ENCODE measurements at regions not wholly inside any gene's neighbourhood (a gene's known extent, or its start where the extent isn't known, plus 50 kb on each side); places are given as distances from the start of the nearest gene placed in this dataset.

DNA sequence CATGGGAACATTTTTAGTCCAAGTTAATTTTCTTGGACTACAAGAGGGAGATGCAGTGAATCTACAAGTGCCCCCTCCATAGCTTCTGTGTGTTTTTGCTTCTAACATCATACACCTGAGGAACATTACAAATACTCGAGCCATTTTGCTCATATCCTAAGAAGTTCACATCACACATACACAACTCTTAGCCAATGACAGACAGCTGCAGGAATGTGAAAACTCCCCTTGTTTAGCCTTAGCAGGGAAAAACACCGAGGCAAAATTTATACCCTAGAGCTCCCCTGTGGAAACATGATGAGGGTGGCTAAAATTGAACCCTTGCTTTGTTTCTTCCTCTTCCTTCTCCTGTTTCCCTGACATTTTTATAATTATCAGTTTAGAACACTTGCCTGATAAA, 928.3 kb upstream of the NRXN1 start:
- H3K4me2 ChIP-seq (ENCODE audit: low read depth, low read length), result no peak overlapping the region
- no peak for DNase-seq

GRCh38 chr2:51959696-51960095, 927.8 kb upstream of the NRXN1 start:
- Histone ChIP-seq H2AFZ (ENCODE audit: low read length) (no peak overlapping the region), H3K27ac (ENCODE audit: low read length) (no peak overlapping the region), H3K4me3 (ENCODE audit: low read length) (no peak overlapping the region), H3K9ac (ENCODE audit: low read length) (no peak overlapping the region), H3K4me2 (ENCODE audit: low read depth, low read length) (no peak overlapping the region), H3K79me2 (ENCODE audit: low read length) (no peaks in the 10 kb centered on the region), H3K9me2 (replicated peaks; ENCODE audit: insufficient read depth, low read length) (no peaks in the 10 kb centered on the region), H3K27me3 (replicated peaks; ENCODE audit: insufficient read depth, low read length) (no peaks in the 10 kb centered on the region), H3K9me3 (replicated peaks; ENCODE audit: insufficient read depth, low read length) (no peaks in the 10 kb centered on the region), H3K4me1 (ENCODE audit: low read length) (no peaks in the 10 kb centered on the region), H3K36me3 (replicated peaks; ENCODE audit: insufficient read depth, low read length) (no peaks in the 10 kb centered on the region), H3F3A (ENCODE audit: insufficient read depth, low read length) (no peaks in the 10 kb centered on the region), H4K20me1 (ENCODE audit: insufficient read depth, low read length) (no peaks in the 10 kb centered on the region)
- no peak for DNase-seq
- TF ChIP-seq EZH2phosphoT487 (IDR thresholded peaks at IDR 0.05; ENCODE audit: low read length) (no peak), EZH2 (optimal IDR thresholded peaks at IDR 0.05; ENCODE audit: low read depth, low read length) (no peak), CTCF (IDR thresholded peaks at IDR 0.05; ENCODE audit: low read length) (no peak)

More for the DNA sequence above, 928.3 kb upstream of the NRXN1 start:
- no peaks in the 10 kb centered on the region for H3K9me3 ChIP-seq (replicated peaks; ENCODE audit: insufficient read depth, low read length)
- H4K20me1 ChIP-seq (ENCODE audit: insufficient read depth, low read length), result no peaks in the 10 kb centered on the region
- no peak overlapping the region for H3K4me3 ChIP-seq (ENCODE audit: low read length)
- H3K79me2 ChIP-seq (ENCODE audit: low read length), result no peaks in the 10 kb centered on the region
- no peak overlapping the region for H3K27ac ChIP-seq (ENCODE audit: low read length)
- TF ChIP-seq EZH2phosphoT487 (IDR thresholded peaks at IDR 0.05; ENCODE audit: low read length) (no peak), EZH2 (optimal IDR thresholded peaks at IDR 0.05; ENCODE audit: low read depth, low read length) (no peak), CTCF (IDR thresholded peaks at IDR 0.05; ENCODE audit: low read length) (no peak)
- no peak overlapping the region for H2AFZ ChIP-seq (ENCODE audit: low read length)
- H3F3A ChIP-seq (ENCODE audit: insufficient read depth, low read length), result no peaks in the 10 kb centered on the region
- H3K9ac ChIP-seq (ENCODE audit: low read length), result no peak overlapping the region
- H3K36me3 ChIP-seq (replicated peaks; ENCODE audit: insufficient read depth, low read length), result no peaks in the 10 kb centered on the region
- no peaks in the 10 kb centered on the region for H3K9me2 ChIP-seq (replicated peaks; ENCODE audit: insufficient read depth, low read length)
- no peaks in the 10 kb centered on the region for H3K27me3 ChIP-seq (replicated peaks; ENCODE audit: insufficient read depth, low read length)
- no peaks in the 10 kb centered on the region for H3K4me1 ChIP-seq (ENCODE audit: low read length)

DNA sequence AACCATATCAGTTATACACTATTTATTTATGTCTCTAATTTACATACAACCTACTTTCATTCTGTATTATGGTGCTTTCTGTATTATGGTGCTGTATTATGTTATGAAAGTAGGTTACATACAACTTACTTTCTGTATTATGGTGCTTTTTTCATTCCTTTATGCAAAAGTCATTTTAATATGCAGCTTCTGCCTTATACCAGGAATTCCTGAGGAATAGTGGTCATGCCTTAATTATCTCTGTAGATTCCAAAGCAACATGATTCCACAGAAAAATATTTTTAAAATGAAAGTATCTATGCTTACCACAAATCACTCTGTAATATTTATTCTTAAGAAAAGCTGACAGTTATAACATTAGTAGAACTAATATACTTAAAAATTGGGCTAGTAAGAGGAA, 922.0 kb upstream of the NRXN1 start:
- Histone ChIP-seq H3K4me1 (ENCODE audit: low read length) (no peaks in the 10 kb centered on the region), H3K27me3 (replicated peaks; ENCODE audit: insufficient read depth, low read length) (no peaks in the 10 kb centered on the region), H3K27ac (ENCODE audit: low read length) (no peak overlapping the region), H3K9me3 (replicated peaks; ENCODE audit: insufficient read depth, low read length) (no peaks in the 10 kb centered on the region), H4K20me1 (ENCODE audit: insufficient read depth, low read length) (no peaks in the 10 kb centered on the region), H3K4me2 (ENCODE audit: low read depth, low read length) (no peak overlapping the region), H3K36me3 (replicated peaks; ENCODE audit: insufficient read depth, low read length) (no peaks in the 10 kb centered on the region), H3K79me2 (ENCODE audit: low read length) (no peaks in the 10 kb centered on the region), H3K4me3 (ENCODE audit: low read length) (no peak overlapping the region), H3F3A (ENCODE audit: insufficient read depth, low read length) (no peaks in the 10 kb centered on the region), H3K9ac (ENCODE audit: low read length) (no peak overlapping the region), H2AFZ (ENCODE audit: low read length) (no peak overlapping the region), H3K9me2 (replicated peaks; ENCODE audit: insufficient read depth, low read length) (no peaks in the 10 kb centered on the region)
- no peak for DNase-seq
- TF ChIP-seq EZH2phosphoT487 (IDR thresholded peaks at IDR 0.05; ENCODE audit: low read length), result no peak
- TF ChIP-seq EZH2 (optimal IDR thresholded peaks at IDR 0.05; ENCODE audit: low read depth, low read length), result no peak
- no peak for TF ChIP-seq CTCF (IDR thresholded peaks at IDR 0.05; ENCODE audit: low read length)
